ENCODE measurements at regions not wholly inside any gene's neighbourhood (a gene's known extent, or its start where the extent isn't known, plus 50 kb on each side); places are given as distances from the start of the nearest gene placed in this dataset.

- TF ChIP-seq CTCF (IDR thresholded peaks at IDR 0.05) (no peak), POLR2A (IDR thresholded peaks at IDR 0.05) (no peak), EP300 (IDR thresholded peaks at IDR 0.05) (no peak)
Measured at GRCh38 chr13:50285283-50285682, 270.0 kb downstream of the KCNRG start.

Measured in ovary (tissue), 3 donors.